ENCODE measurements at regions not wholly inside any gene's neighbourhood (a gene's known extent, or its start where the extent isn't known, plus 50 kb on each side); places are given as distances from the start of the nearest gene placed in this dataset.

DNA sequence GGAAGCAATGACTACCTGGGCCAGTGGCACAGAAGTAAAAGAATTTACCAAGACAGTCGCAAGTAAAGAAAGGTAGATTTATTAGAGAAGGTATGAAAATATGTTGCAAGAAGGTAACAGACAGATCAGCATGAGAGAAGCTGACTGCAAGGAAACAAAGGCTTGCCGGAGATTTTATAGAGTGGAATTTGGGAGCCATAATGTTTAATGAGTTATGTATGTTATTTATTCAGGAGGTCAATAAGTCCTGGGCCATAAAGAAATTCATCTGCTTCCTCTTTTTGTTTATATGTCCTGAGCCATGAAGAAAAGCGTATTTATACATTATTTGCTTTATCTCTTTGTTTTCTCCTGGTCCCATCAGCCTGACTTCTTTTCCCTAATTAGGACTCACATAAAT, 423.6 kb downstream of the PTH2R start:
- Histone ChIP-seq H3K27me3 (replicated peaks; ENCODE audit: control insufficient read depth, insufficient read depth, low read length) (no peaks in the 10 kb centered on the region), H3K36me3 (ENCODE audit: control insufficient read depth, insufficient read depth, low read length) (no peaks in the 10 kb centered on the region), H3K4me3 (replicated peaks; ENCODE audit: low read depth, low read length) (no peak overlapping the region)
- TF ChIP-seq CTCF (IDR thresholded peaks at IDR 0.05; ENCODE audit: insufficient read depth, low read length, poor library complexity, severe bottlenecking), result no peak
- DNase-seq (ENCODE audit: extremely low read depth, insufficient read length), result no peak

- H3K27me3 ChIP-seq (replicated peaks; ENCODE audit: control insufficient read depth, insufficient read depth, low read length), result no peaks in the 10 kb centered on the region
- H3K36me3 ChIP-seq (ENCODE audit: control insufficient read depth, insufficient read depth, low read length), result no peaks in the 10 kb centered on the region
- no peak overlapping the region for H3K4me3 ChIP-seq (replicated peaks; ENCODE audit: low read depth, low read length)
- TF ChIP-seq CTCF (IDR thresholded peaks at IDR 0.05; ENCODE audit: insufficient read depth, low read length, poor library complexity, severe bottlenecking), result no peak
- no peak for DNase-seq (ENCODE audit: extremely low read depth, insufficient read length)
Measured at GRCh38 chr2:208847651-208848050, 441.1 kb downstream of the PTH2R start.

DNA sequence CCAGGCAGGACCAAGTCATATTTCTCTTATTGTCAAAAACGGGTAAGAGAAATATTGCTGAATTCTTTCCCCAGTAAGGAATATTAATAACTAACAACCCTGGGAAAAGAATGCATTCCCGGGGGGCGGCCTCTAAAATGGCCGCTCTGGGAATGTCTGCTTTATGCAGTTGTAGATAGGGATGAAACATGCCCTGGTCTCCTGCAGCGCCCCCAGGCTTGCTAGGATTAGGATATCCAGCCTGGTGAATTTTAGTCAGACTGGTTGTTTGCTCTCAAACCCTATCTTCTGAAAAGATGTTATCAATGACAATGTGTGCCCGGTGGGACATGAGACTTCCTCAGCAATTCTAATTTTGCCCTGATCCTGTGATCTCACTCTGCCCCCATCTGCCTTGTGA, 448.1 kb downstream of the PTH2R start:
- no peak for TF ChIP-seq CTCF (IDR thresholded peaks at IDR 0.05; ENCODE audit: insufficient read depth, low read length, poor library complexity, severe bottlenecking)
- Histone ChIP-seq H3K4me3 (replicated peaks; ENCODE audit: low read depth, low read length) (no peak overlapping the region), H3K36me3 (ENCODE audit: control insufficient read depth, insufficient read depth, low read length) (no peaks in the 10 kb centered on the region), H3K27me3 (replicated peaks; ENCODE audit: control insufficient read depth, insufficient read depth, low read length) (no peaks in the 10 kb centered on the region)
- no peak for DNase-seq (ENCODE audit: extremely low read depth, insufficient read length)

- Histone ChIP-seq H3K27me3 (replicated peaks; ENCODE audit: control insufficient read depth, insufficient read depth, low read length) (no peaks in the 10 kb centered on the region), H3K36me3 (ENCODE audit: control insufficient read depth, insufficient read depth, low read length) (no peaks in the 10 kb centered on the region), H3K4me3 (replicated peaks; ENCODE audit: low read depth, low read length) (no peak overlapping the region)
- no peak for DNase-seq (ENCODE audit: extremely low read depth, insufficient read length)
- no peak for TF ChIP-seq CTCF (IDR thresholded peaks at IDR 0.05; ENCODE audit: insufficient read depth, low read length, poor library complexity, severe bottlenecking)
Measured at GRCh38 chr2:208867374-208867773, 460.8 kb downstream of the PTH2R start.

GRCh38 chr2:208872591-208872990, 466.0 kb downstream of the PTH2R start:
- no peak for DNase-seq (ENCODE audit: extremely low read depth, insufficient read length)
- TF ChIP-seq CTCF (IDR thresholded peaks at IDR 0.05; ENCODE audit: insufficient read depth, low read length, poor library complexity, severe bottlenecking), result no peak
- H3K36me3 ChIP-seq (ENCODE audit: control insufficient read depth, insufficient read depth, low read length), result no peaks in the 10 kb centered on the region
- no peaks in the 10 kb centered on the region for H3K27me3 ChIP-seq (replicated peaks; ENCODE audit: control insufficient read depth, insufficient read depth, low read length)
- no peak overlapping the region for H3K4me3 ChIP-seq (replicated peaks; ENCODE audit: low read depth, low read length)

- H3K4me3 ChIP-seq (replicated peaks; ENCODE audit: low read depth, low read length), result no peak overlapping the region
- no peaks in the 10 kb centered on the region for H3K36me3 ChIP-seq (ENCODE audit: control insufficient read depth, insufficient read depth, low read length)
- TF ChIP-seq CTCF (IDR thresholded peaks at IDR 0.05; ENCODE audit: insufficient read depth, low read length, poor library complexity, severe bottlenecking), result no peak
- DNase-seq (ENCODE audit: extremely low read depth, insufficient read length), result no peak
- no peaks in the 10 kb centered on the region for H3K27me3 ChIP-seq (replicated peaks; ENCODE audit: control insufficient read depth, insufficient read depth, low read length)
Measured at GRCh38 chr2:208879666-208880065, 473.1 kb downstream of the PTH2R start.
